GM12878 (cell line): ENCODE measurements at regions not wholly inside any gene's neighbourhood (a gene's known extent, or its start where the extent isn't known, plus 50 kb on each side); places are given as distances from the start of the nearest gene placed in this dataset.

Experiments
- ATAC-seq: fragments of 200-7000 bp; cut with Tn5 transposase; 3 replicates; pipeline ENCODE4 v1.9.1; 2020; ENCODE audit warnings: mild to moderate bottlenecking, moderate library complexity
- BruUV-seq: library from RNA; stranded (reverse); fragments of 400-500 nt; replicated peaks from 2 replicates; lab custom pipeline; 2021; lab: Mats Ljungman, UMichigan
- CTCF ChIA-PET: fragments of 300-600 bp; sonication (Branson Sonifier 250); formaldehyde crosslinking; extraction: SDS; loops from one replicate; lab custom pipeline; 2021; ENCODE audit warnings: inconsistent platforms; lab: Yijun Ruan, JAX
- POLR2A ChIA-PET: fragments of 350-600 bp; formaldehyde crosslinking; extraction: SDS; loops from one replicate; lab custom pipeline; 2021; ENCODE audit warnings: inconsistent platforms; lab: Charles Lee
- RAD21 ChIA-PET: fragments of 300-600 bp; sonication (Branson Sonifier 250); formaldehyde crosslinking; loops from one replicate; lab custom pipeline; 2023; ENCODE audit warnings: antibody characterized with exemption; ENCODE audit not compliant: unreplicated experiment; lab: Charles Lee
- SMC1A ChIA-PET: fragments of 300-600 bp; sonication (Branson Sonifier 250); formaldehyde crosslinking; loops from one replicate; lab custom pipeline; 2023; ENCODE audit not compliant: unreplicated experiment, uncharacterized antibody; lab: Charles Lee
- DNase-seq: peaks from one replicate; pipeline ENCODE4 v3.0.0-alpha.2; 2011; ENCODE audit warnings: low read depth, low spot score
- FAIRE-seq: peaks from 3 replicates; lab custom pipeline; 2011; peaks lifted over from hg19 to GRCh38; lab: Jason Lieb, UNC
- H2AFZ ChIP-seq: 2 replicates; pipeline ENCODE4 v1.6.0; 2011; ENCODE audit warnings: low read depth, low read length, control low read depth; ENCODE audit not compliant: control insufficient read depth
- H3K27ac ChIP-seq: 2 replicates; pipeline ENCODE4 v1.5.1; 2011; ENCODE audit warnings: control low read depth; ENCODE audit not compliant: control insufficient read depth, insufficient read depth
- H3K27me3 ChIP-seq, 2 experiments: replicated peaks in 1 of 2; 2 replicates each; pipeline versions ENCODE4 v1.6.0 to v1.6.1; 2011; ENCODE audit warnings: low read length in 1 of 2; ENCODE audit not compliant: control insufficient read depth in 2 of 2, insufficient read depth in 2 of 2
- H3K36me3 ChIP-seq, 2 experiments: 2 replicates each; pipeline ENCODE4 v1.5.1; 2011; ENCODE audit warnings: low read length in 1 of 2; ENCODE audit not compliant: control insufficient read depth in 2 of 2, insufficient read depth in 2 of 2
- H3K4me1 ChIP-seq: 2 replicates; pipeline ENCODE4 v1.6.1; 2011; ENCODE audit warnings: mild to moderate bottlenecking, low read length, moderate library complexity, mixed read lengths; ENCODE audit not compliant: control insufficient read depth, insufficient read depth
- H3K4me2 ChIP-seq: 2 replicates; pipeline ENCODE4 v1.6.0; 2011; ENCODE audit warnings: control low read depth; ENCODE audit not compliant: control insufficient read depth, insufficient read depth
- H3K4me3 ChIP-seq: fragments of 200-600 bp; sonication (generic); 2 replicates; pipeline ENCODE4 v1.5.1; 2016
- H3K79me2 ChIP-seq: 2 replicates; pipeline ENCODE4 v1.6.0; 2011; ENCODE audit warnings: low read length; ENCODE audit not compliant: control insufficient read depth, insufficient read depth
- H3K9ac ChIP-seq: 2 replicates; pipeline ENCODE4 v1.8.0; 2011; ENCODE audit warnings: low read length, control low read depth, mixed read lengths; ENCODE audit not compliant: control insufficient read depth, insufficient read depth
- H3K9me3 ChIP-seq: replicated peaks from 3 replicates; pipeline ENCODE4 v1.5.1; 2011; ENCODE audit warnings: mild to moderate bottlenecking, low read length; ENCODE audit not compliant: control insufficient read depth, insufficient read depth
- H4K20me1 ChIP-seq: 2 replicates; pipeline ENCODE4 v1.6.0; 2011; ENCODE audit not compliant: control insufficient read depth, insufficient read depth
- BRCA1 ChIP-seq: IDR thresholded peaks from 2 replicates; pipeline ENCODE4 v1.6.1; 2011; ENCODE audit warnings: low read depth, low read length, improper control_type of control experiment
- CEBPZ ChIP-seq: fragments of 150-350 bp; IDR thresholded peaks from 2 replicates; pipeline ENCODE4 v1.6.1; 2016; ENCODE audit warnings: low read depth, low read length
- FOS ChIP-seq: IDR thresholded peaks from 3 replicates; pipeline ENCODE4 v1.6.1; 2011; ENCODE audit warnings: borderline replicate concordance; ENCODE audit not compliant: insufficient read length; ENCODE audit errors: extremely low read depth
- MAX ChIP-seq: IDR thresholded peaks from 2 replicates; pipeline ENCODE4 v1.6.1; 2012; ENCODE audit warnings: low read depth, low read length, improper control_type of control experiment
- MTA3 ChIP-seq: IDR thresholded peaks from 2 replicates; pipeline ENCODE4 v1.6.1; 2012; ENCODE audit warnings: low read length, inconsistent platforms, borderline replicate concordance
- NFYB ChIP-seq: IDR thresholded peaks from 2 replicates; pipeline ENCODE4 v1.6.1; 2011; ENCODE audit warnings: low read depth, mild to moderate bottlenecking, low read length, improper control_type of control experiment, moderate library complexity; ENCODE audit not compliant: insufficient read depth
- PAX5 ChIP-seq: IDR thresholded peaks from 2 replicates; pipeline ENCODE4 v1.6.1; 2011; ENCODE audit warnings: low read depth, low read length, borderline replicate concordance
- POLR2AphosphoS2 ChIP-seq: IDR thresholded peaks from 2 replicates; pipeline ENCODE4 v1.6.1; 2011; ENCODE audit warnings: low read depth, mild to moderate bottlenecking, low read length, improper control_type of control experiment, moderate library complexity
- SP1 ChIP-seq: IDR thresholded peaks from one replicate; pipeline ENCODE4 v1.6.1; 2011; ENCODE audit warnings: low read depth, low read length
- TCF3 ChIP-seq: IDR thresholded peaks from 2 replicates; pipeline ENCODE4 v1.6.1; 2012; ENCODE audit warnings: low read depth, mild to moderate bottlenecking, low read length, borderline replicate concordance; ENCODE audit not compliant: insufficient read depth
- USF2 ChIP-seq: IDR thresholded peaks from 2 replicates; pipeline ENCODE4 v1.6.1; 2011; ENCODE audit warnings: low read depth, low read length, improper control_type of control experiment, borderline replicate concordance
- YBX1 ChIP-seq: fragments of 450-650 bp; IDR thresholded peaks from 2 replicates; pipeline ENCODE4 v1.6.1; 2016; ENCODE audit warnings: antibody characterized with exemption
- YY1 ChIP-seq: IDR thresholded peaks from 2 replicates; pipeline ENCODE4 v1.6.1; 2011; ENCODE audit warnings: low read depth, mild to moderate bottlenecking, low read length
- ZBED1 ChIP-seq: IDR thresholded peaks from 2 replicates; pipeline ENCODE4 v1.6.1; 2016; ENCODE audit warnings: borderline replicate concordance
- WGBS: methylation state at CpG from one replicate; pipeline ENCODE4 v1.1.6; 2016; ENCODE audit warnings: low lambda C conversion rate; ENCODE audit not compliant: insufficient replicate concordance, insufficient coverage; ENCODE audit errors: missing lambda C conversion rate; 5-methylcytosine and 5-hydroxymethylcytosine counted together
- in situ Hi-C: fragments of 300-500 bp; cut with MboI; formaldehyde crosslinking; loops from 9 replicates; pipeline ENCODE4 v1.14.3; 2018; ENCODE audit warnings: mixed read lengths
- intact Hi-C: fragments of 100-400 bp; cut with micrococcal nuclease; formaldehyde crosslinking; loops from one replicate; pipeline ENCODE4 v1.14.2; 2022; ENCODE audit not compliant: unreplicated experiment

- ChIA-PET SMC1A (interaction anchor here (0.6 to 1.2 kb wide), 2 partner anchors 18 to 226 kb away, joined by 3 to 4 read pairs; no protein-coding TSS in a partner anchor), POLR2A (no interaction called here), RAD21 (no interaction called here)
- DNase-seq (no peak), ATAC-seq (no peak), FAIRE-seq (no peak)
- no peak overlapping the region for H3K9ac ChIP-seq
- in situ Hi-C loops: no loop called here
- no peaks in the 10 kb centered on the region for H4K20me1 ChIP-seq
- H3K36me3 ChIP-seq: no peaks in the 10 kb centered on the region
- H3K27me3 ChIP-seq: no peaks in the 10 kb centered on the region
- H3K9me3 ChIP-seq: no peaks in the 10 kb centered on the region; the same call in 2 of the 3 replicates
- TF ChIP-seq MTA3 (no peak), FOS (no peak), ZBED1 (no peak)
- TF ChIP-seq, all 136 proteins: peak for 0
- BruUV-seq: no TSS peak
- intact Hi-C loops: no loop called here
- WGBS: 0% methylated on average over 2 of the region's 2 CpGs
- H3K4me3 ChIP-seq: no peak overlapping the region
- no peak overlapping the region for H3K4me2 ChIP-seq
- no peaks in the 10 kb centered on the region for H3K4me1 ChIP-seq
- H2AFZ ChIP-seq: no peak overlapping the region
- H3K79me2 ChIP-seq: no peaks in the 10 kb centered on the region
- no peak overlapping the region for H3K27ac ChIP-seq
- CTCF ChIA-PET: interaction anchor here (0.9 to 1.3 kb wide), 3 partner anchors 14 to 83 kb away, joined by 3 read pairs; no protein-coding TSS in a partner anchor
These were observed 281.3 kb upstream of the ZP4 start for GRCh38 chr1:238171985-238172384.

GRCh38 chr1:238161955-238162354, 271.2 kb upstream of the ZP4 start:
- H2AFZ ChIP-seq: no peak overlapping the region
- no peak overlapping the region for H3K4me2 ChIP-seq
- DNase-seq (no peak), ATAC-seq (no peak), FAIRE-seq (no peak)
- no peak overlapping the region for H3K27ac ChIP-seq
- POLR2A ChIA-PET: no interaction called here
- H3K4me3 ChIP-seq: no peak overlapping the region
- intact Hi-C loops (no loop called here), in situ Hi-C loops (no loop called here)
- H4K20me1 ChIP-seq: no peaks in the 10 kb centered on the region
- H3K27me3 ChIP-seq: no peaks in the 10 kb centered on the region
- SMC1A ChIA-PET: interaction anchor here (1.2 kb wide), 1 partner anchor 25 kb away, joined by 3 read pairs; no protein-coding TSS in a partner anchor
- BruUV-seq: no TSS peak
- no peaks in the 10 kb centered on the region; the same call in 2 of the 3 replicates for H3K9me3 ChIP-seq
- no peaks in the 10 kb centered on the region for H3K79me2 ChIP-seq
- H3K4me1 ChIP-seq: no peaks in the 10 kb centered on the region
- H3K9ac ChIP-seq: no peak overlapping the region
- RAD21 ChIA-PET: no interaction called here
- CTCF ChIA-PET: no interaction called here
- H3K36me3 ChIP-seq: no peaks in the 10 kb centered on the region
- TF ChIP-seq SP1 (no peak), ZBED1 (no peak), MAX (no peak), BRCA1 (no peak), CEBPZ (no peak), PAX5 (no peak), YBX1 (no peak), YY1 (no peak), USF2 (no peak), POLR2AphosphoS2 (no peak), NFYB (no peak), TCF3 (no peak)
